EH (cell line): ENCODE measurements at regions not wholly inside any gene's neighbourhood (a gene's known extent, or its start where the extent isn't known, plus 50 kb on each side); places are given as distances from the start of the nearest gene placed in this dataset.
"Not testable (repeated sequence)": the region's sequence is repeated elsewhere in the genome, so short reads cannot be mapped to it uniquely, and the experiment has no call there.

Source experiments
- DNase-seq: peaks from one replicate; pipeline ENCODE4 v3.0.0-alpha.2; 2015; ENCODE audit warnings: low read depth

DNA sequence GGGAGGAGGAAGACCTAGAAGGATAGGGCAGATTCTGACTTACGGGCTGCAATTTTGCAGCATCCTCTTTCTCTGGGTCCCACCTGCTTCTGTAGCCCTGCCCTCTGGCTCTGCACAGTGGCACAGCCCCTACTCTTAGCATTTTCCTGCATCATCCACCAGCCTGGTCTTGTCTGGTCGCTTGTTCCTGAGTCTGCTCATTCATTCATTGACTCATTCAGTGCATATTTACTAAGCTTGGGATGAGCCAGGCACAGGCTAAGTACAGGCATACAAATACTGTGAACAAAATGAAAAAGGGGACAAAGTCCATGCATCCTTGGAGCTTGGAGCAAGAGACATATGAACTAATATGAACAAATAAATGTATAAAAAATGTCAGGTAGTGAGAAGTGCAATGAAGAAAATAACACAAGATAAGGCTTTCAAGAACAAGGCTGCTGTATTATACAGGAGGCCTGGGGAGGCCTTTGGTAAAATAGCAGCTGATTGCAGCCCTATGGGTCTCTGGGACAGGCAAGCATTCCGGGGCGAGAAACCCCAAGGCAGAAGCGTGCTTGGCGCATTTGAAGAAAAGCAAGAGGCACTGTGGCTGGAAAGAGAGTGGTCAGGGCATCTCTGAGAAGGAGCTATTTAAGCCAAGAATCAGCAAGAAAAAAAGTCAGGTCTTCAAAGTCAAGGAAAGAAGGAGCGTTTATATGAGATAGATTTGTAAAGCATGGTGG, 108.0 kb upstream of the ALX4 start:
- DNase-seq, result no peak

DNA sequence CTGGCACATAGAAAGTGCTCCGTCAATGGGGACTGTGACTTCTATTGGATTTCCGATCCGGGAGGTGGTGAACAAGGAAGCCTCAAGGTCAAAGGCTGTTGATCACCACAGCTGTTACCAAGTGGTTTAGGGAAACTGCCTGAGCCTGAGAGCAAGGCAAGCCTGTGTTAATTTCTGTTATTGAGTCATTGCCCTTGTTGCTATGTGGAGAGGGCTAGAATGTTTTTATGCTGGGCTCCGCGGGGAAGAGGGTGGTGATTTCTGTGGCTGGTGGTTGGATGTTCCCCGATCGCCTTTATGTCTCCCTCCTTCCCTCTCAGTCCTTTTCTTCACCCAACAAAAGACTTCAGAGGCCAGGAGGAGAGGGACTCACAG, 108.5 kb upstream of the ALX4 start:
- DNase-seq, result no peak

DNA sequence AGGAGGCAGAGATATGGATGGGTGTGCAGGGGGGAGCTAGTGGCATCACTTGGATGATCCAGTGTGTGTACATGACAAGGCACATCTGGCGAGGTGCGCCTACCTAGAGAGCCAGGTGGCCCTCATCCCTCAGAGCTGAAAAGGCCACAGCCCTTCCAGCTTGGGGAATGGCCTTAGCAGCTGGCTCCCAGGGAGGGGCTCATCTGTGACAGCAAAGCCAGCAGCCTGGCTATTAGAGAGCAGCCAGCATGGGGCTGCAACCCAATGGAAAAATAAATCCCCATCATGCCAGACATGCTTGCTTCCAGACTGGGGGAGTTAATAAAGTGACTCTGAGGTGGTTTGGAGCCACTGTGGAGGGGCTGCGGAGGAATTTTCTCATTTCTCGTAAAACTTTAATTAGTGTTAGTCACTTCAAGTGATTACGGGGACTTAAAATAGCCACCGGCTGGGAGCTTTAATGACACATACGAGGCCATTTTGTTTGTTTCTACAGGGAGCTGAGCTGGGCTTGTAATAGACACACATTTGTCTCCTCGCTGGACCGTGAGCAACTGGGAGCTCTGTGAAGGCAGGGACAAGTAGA, 111.2 kb upstream of the ALX4 start:
- DNase-seq, result peak; percentile 25

DNA sequence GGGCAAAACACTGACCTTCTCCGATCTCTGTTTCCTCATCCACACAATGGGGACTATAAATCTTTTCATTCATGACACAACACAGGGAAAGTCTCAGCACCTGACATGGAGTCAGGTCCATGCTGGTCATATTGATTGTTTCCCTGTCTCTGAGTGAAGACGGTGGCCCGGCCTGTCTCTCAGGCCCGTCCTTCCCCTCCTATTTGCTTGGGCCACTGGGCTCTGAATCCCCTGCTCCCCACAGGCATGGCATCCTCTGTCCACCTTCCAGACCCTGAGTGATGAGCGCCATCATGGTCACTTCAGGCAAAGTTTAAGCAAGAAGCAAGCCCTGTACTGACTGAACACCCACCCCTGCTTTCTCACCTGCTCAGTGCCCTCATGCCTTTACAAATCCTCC, 113.3 kb upstream of the ALX4 start:
- DNase-seq, result no peak

DNA sequence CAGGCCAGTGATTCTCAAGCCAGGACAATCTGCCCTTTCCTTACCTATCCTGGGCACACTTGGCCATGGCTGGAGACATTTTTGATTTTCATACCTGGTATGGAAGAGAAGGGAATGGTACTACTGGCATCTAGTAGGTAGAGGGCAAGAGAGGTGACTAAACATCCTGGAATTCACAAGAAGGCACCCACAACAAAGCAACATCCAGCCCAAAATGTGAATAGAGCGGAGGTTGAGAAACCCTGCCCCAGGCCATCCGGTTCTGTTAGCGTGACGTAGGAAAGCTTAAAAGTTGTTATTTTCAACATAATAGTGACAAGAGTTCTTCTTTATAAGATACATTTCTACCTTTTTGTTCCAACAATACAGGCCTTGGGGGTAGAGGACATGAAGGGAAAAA, 114.9 kb upstream of the ALX4 start:
- no peak for DNase-seq

DNA sequence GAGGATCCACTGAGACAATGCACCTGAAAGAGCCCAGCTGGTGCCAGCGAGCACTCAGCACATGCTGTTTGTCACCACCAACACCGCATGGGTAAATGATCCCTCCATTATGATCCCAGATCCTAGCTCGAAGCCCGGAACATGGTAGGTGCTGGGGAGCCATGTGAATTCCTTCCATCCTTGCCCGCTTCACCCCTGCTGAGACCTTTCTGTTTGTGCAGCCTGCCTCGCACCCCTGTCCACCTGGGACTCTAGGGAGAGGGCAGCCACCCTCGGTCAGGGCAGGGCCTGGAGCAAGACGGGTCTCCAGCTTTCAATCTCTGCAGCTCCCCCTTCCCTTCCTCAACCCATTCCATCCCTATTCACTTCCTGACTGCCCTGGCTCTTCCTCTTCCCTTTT, 116.2 kb upstream of the ALX4 start:
- no peak for DNase-seq

DNA sequence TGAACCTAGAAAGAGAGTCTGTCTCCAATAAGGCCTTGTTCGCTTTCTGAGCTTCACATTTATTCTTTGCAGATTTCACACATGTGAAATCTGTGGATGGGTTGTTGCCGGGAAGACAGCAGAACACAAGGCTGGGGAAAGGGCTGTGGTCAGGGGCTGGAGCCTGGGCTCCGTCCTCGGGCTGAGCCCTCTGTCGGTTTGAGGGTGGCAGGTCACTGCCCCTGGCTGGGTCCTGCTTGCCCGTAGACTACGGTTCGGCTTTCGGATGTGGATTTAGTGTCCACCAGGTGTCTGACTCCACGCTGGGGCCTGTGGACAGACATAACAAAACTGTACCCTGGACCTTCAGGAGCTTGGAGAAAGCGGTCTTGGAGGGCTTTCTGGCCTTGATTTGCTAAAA, 117.0 kb upstream of the ALX4 start:
- DNase-seq, result no peak

DNA sequence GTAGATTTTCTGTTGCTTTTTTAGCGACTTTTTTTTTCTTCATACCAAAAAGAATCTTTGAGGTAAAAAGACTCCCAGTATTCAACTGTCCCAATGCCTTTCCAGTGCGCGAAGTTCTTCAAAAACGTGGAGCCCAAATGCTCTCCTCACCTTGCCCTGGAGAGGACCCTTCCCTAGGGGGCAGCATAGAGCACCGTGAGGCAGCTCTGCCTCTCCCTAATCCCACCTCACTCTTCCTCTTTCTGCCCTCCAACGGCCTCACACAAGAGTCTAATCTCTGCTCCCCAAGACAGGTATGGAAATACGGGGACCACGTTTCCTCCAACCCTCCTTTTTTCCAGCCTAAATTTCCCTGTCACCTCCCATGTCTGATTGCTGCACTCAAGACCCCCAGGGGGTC, 117.5 kb upstream of the ALX4 start:
- DNase-seq, result no peak

DNA sequence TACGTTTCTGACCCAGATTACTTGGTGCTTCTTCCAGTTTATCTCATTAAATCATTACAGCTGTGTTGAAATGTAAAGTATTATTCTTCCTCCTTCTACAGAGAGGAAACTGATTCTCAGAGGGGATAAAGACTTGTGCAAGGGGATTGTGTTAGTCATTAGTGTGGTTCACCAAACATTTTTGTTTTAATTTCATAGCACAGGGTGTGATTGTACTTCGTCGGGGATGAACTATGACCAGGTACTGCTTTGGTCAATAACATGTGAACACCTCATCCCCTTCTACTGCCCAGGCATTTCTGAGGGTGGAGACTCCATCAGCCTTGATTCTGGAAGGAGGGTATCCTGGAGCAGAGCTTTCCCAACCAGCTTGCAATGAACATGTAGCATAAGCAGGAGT, 120.2 kb upstream of the ALX4 start:
- no peak for DNase-seq

DNA sequence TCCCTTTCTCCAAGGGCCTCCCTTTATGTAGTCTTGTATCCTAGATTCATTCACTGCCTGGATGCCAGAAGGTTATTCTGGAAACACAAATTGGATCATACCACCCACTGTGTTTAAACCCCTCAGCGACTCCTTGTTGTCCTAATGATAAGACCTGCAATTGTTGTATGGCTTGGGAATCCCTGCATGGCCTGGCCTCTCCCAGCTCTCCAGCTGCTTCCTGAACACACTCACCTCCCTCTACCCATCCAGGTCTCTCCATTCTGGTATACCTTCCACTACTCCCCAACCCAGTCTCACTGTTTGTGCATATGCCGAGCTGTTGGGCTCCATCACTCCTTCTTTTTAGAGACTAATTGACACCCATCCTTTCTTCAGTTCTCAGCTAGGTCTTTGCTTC, 124.3 kb upstream of the ALX4 start:
- DNase-seq, result no peak

DNA sequence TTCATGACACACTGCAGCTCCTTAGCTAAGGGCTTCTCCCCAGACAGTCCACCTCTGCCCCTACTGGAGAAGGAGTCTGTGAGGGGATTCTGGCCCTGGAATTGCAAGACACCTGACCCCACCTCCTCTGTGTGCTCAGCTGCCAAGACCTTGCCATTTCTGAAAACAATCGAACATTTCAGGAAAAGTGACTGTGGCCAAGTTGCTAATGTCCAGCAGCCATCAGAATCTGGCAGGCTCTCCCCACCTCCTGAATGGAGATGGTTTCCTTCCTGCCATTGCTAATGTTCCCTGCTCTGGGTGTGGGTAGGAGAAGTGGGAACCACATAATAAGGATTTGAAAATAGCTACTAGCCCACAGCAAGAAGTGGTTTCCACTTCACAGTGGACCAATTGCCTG, 127.2 kb upstream of the ALX4 start:
- DNase-seq, result no peak

DNA sequence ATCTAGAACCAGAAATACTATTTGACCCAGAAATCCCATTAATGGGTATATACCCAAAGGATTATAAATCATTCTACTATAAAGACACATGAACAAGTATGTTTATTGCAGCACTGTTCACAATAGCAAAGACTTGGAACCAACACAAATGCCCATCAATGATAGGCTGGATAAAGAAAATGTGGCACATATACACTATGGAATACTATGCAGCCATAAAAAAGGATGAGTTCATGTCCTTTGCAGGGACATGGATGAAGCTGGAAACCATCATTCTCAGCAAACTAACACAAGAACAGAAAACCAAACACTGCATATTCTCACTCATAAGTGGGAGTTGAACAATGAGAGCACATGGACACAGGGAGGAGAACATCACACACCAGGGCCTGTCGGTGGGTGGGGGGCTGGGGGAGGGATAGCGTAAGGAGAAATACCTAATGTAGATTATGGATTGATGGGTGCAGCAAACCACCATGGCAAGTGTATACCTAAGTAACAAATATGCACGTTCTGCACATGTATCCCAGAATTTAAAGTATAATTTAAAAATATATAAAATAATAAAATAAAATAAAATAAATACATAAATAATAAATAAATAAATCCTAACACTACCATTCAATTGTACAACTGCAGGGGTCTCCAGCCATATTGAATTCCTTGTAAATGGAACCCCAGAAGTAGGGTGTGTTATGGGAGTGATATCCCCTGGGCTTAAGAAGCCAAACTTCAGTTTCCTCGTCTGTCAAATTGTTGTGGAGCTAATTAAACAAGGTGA, 122.4 kb upstream of the CD82 start:
- DNase-seq, result not testable (repeated sequence)

DNA sequence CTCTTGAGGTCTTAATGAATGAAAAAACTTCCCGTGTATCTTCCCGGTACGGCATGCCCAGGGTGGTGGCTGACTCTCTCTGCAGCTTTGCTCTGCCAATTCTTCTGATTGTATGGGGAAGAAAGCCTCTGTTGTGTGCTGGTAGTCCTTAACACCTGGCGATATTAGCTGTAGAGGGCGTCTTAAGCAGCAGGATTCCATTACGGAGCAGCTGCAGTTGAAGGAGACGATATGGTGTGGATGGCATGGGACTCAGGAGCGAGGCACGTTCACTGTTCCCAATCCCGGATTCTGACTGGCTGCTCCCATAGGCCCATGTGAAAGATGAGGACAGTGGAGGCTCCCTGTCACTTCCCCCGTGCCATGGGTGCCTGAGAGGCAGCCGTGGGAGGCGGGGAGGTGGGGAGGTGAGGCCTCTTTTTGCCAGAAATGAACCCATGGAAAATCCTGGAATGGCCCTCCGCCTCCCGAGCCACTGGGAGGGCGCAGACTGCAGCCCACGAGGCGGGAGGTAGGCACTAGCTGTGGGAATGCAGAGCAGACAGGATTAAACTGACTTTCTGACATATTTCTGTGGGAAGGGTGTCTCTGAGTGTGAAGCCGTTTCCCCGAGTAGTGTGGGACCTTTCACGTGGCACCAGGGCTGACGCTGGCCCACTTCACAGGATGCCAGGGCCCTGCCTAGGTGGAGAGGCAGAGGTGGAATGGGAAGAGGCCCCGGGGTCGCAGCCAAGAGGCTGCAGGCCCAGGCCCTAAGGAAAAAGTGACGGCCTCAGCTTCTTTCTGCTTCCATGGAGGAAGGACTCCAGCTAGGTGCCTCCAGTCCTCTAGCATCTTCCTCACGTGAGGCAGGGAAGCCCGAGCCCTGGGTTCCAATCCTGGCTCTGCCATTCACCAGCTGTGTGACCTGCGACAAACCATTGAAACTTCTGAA, 121.4 kb upstream of the CD82 start:
- DNase-seq, result no peak

DNA sequence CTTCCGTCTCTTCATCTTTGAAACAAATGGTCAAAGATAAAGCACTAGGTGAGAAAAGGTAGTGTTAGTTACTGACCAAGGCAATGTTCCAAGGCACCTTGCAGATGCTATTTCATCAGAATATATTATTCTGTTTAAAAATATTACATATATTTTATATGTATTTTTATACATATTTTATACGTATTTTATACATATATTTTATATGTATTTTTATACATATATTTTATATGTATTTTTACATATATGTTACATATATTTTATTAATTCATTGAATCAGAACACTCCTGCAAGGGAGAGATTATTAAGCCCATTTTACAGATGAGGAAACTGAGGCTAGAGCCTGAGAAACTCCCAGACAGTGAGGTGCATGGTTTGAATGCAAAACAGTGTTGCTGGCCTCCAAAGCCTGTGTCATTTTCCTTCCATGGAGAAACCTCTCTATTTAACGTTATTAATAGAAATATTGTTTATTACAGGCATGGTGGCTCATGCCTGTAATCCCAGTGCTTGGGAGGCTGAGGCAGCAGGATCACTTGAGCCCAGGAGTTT, 120.6 kb upstream of the CD82 start:
- DNase-seq, result no peak

DNA sequence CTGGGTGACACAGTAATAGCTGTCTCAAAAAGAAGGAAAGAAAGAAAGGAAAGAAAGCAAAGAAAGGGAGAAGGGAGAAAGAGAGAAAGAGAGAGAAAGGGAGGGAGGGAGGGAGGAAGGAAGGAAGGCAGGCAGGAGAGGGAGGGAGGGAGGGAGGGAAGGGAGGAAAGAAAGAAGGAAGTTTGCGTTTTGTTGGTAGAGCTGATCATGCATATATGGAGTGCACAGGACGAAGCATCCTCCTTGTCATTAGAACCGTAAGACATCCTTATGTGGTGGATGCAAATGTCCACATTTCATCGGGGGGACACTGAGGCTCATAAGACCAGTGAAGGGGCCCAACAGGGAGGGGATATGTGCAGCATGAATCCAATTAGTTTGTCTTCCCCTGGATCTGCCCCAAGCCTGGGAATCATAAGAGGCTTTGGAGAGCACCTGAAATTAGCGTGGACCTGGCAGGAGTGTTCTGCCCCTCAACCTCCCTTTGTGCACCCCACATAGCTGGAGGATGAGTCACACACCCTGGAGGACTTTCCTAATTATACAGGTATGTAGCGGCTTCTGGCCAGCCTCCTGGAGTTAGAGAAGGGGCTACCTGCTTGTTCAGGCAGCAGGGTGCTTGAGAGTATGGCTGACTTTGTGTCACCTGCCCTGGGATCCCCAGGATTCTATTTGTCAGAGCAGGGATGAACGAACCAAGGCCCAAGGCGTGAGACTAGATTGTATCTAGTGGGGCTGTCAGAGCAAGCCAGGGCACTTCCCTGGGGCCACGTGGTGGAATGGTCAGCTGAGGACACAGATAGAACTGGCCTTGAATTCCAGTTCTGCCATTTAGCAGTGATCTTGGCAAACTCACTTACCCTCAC, 119.7 kb upstream of the CD82 start:
- DNase-seq, result no peak

DNA sequence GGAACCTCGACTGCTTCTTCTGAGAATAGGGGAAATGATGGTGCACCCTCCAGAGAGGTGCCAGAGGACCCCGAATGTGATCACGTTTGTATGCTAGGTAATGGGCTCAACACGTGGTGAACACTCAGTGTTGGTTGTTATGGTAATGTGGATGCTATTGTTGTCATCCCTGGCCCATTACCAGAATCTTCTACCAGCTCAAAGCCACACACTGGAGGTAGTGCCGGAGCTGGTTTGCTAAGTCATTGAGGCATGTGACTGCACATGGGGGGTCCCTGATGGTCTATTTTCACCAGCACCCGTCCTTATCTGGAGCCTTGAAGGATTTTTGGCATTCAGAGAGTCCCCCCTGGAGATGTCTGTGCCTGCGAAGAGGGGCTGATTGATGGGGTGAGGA, 119.1 kb upstream of the CD82 start:
- DNase-seq, result no peak

DNA sequence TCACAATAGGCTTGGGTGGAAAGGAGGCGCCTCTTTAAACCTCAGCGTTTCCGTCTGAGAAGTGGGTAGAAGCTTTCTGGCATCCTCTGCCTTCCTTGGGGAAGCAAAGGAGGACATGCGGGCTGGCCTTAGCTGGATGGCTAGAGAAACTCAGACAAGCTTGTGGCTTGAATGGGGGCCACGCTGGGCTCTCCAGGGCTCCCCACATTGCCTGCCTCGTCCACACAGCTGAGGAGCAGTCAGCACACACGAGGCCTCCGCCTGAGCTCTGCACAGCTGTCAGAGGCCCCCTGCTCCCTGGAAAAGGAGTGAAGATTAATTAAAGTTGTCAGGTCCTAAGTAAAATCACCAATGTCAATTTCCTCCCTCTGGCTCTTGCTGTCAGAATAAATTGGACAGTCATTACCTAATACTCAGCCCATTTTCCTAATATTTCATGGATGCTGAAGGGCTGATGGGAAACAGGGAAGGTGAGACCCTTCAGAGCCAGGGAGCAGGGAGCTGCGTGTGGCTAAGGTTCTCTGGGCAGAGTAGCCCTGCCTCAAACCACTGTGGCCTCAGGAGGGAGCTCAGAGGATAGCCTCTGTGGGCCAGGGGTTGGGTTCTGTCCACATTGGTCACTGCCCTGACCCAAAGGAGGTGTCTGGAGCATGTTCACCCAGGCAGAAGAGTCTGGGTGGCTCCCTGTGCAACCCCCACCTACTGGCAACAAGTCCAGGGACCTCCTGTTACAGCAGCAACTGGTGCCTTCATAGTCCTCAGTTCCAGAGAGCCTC, 118.3 kb upstream of the CD82 start:
- no peak for DNase-seq

DNA sequence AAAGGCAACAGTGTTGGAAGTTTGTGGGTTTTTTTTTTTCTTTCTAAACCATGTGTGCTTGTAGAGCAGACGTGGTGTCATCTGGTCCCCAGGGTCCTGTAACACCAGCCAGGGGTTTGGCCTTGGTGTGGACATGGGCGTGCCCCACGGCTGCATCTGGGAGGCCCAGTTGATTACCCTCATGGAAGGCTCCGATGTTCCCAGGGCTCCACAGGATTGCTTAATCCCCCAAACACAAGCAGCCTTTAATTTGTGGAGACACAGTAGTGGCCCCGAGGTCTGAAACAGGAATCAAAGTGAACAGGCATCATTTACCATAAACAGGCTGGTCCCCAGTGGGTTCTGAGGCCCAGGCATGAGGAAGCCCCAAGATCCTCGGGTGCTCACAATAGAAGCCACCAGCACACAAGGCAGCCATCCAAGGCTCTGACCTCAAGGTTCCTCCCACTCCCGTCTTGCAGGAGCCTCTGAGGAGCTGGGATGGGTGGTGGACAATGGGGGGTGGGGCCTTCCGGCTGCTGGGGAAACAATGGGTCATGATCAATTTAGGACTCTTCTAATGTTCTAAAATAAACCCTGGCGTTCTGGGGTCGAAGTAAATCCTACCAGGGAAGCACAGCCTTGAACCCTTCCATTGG, 115.0 kb upstream of the CD82 start:
- DNase-seq, result no peak

DNA sequence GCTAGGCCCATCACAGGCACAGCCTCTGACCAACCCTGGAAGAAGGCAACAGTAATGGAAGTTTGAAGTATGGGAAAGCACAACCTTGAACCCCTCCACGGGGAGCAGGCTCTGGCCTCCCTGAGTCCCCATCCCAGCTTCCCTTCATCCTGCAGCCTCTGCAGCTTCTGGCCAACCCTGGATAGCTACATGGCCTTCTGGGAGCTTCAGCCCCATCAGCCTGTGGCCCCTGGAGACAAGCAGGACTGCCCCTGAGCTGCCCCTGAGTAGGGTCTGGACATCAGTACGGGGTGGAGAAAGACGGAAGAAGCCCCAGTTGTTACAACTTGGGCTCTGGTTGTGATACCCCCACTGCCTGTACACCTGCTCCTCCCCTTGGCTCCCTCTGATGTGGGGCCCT, 113.8 kb upstream of the CD82 start:
- DNase-seq, result no peak
